Tibial nerve (tissue), 3 donors: ENCODE measurements at regions not wholly inside any gene's neighbourhood (a gene's known extent, or its start where the extent isn't known, plus 50 kb on each side); places are given as distances from the start of the nearest gene placed in this dataset.

Experiments
- EP300 ChIP-seq, 2 donors: sonication (generic); formaldehyde crosslinking; IDR thresholded peaks; one replicate each; pipeline ENCODE4 v1.6.1; 2017; ENCODE audit warnings: antibody characterized with exemption in 2 of 2, mild to moderate bottlenecking in 1 of 2
- POLR2A ChIP-seq, 2 donors: fragments of 450-650 bp; IDR thresholded peaks; one replicate each; pipeline ENCODE4 v1.6.1; 2017; ENCODE audit warnings: antibody characterized with exemption in 2 of 2, mild to moderate bottlenecking in 2 of 2, moderate library complexity in 2 of 2

DNA sequence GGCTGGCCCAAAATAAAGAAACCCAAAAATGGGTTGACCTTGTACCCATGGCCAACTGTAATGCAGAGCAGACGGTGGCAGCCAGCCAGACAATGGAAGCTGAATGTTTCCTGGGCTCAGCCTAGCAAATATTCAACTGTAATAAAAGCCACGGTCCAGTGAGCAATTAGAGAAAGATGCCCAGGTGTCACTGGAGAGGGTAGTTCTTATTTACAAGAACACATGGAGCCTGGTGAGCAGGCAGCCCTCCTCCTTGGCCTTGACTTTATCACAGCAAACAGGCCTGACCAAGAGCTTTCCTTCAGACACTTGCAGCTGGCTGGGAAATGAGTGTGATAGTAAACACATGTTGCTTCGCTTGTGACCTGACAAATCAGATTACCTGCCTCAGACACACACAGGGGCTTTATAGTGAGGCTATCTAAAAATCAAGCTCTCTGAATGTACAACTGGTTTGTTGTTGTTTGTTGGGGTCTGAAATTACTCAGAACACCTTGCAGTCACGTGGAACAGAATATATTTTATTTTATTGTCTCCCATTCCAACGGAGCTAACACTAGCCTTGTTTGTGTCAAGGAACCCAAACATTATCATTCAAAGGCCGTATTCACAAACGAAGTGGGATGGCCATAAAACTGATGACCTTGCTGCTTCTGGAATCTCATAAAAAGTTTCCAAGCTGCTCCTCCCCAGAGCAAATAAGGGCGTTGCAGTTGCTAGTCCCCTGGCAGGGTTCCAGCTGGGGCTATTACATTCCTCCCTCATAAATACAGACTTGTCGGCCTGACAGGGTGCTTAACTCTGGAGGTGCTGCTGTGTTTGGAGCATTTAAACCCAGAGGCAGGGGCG is 161.1 kb downstream of the BBOX1 start:
- TF ChIP-seq EP300 (IDR thresholded peaks at IDR 0.05) (peak in 1 of 2 donors; percentile 21), POLR2A (IDR thresholded peaks at IDR 0.05) (no peak)
